22Rv1 (cell line): ENCODE measurements at regions not wholly inside any gene's neighbourhood (a gene's known extent, or its start where the extent isn't known, plus 50 kb on each side); places are given as distances from the start of the nearest gene placed in this dataset.

Experiments used
- CTCF ChIP-seq: fragments of 450-650 bp; IDR thresholded peaks from 2 replicates; pipeline ENCODE4 v1.5.1; 2017; ENCODE audit warnings: mild to moderate bottlenecking
- ZFX ChIP-seq: fragments of 450-650 bp; IDR thresholded peaks from 2 replicates; pipeline ENCODE4 v1.6.1; 2017; ENCODE audit warnings: antibody characterized with exemption, borderline replicate concordance

GRCh38 chr6:105676857-105677256 is 274.0 kb upstream of the PREP start:
- TF ChIP-seq CTCF (no peak), ZFX (no peak)
